GM18907 (cell line): ENCODE measurements at regions not wholly inside any gene's neighbourhood (a gene's known extent, or its start where the extent isn't known, plus 50 kb on each side); places are given as distances from the start of the nearest gene placed in this dataset.

Experiments used
- ATAC-seq: cut with Tn5 transposase; IDR thresholded peaks from one replicate; pipeline ENCODE4 v1.9.1; 2021; ENCODE audit warnings: mild to moderate bottlenecking, moderate library complexity; ENCODE audit not compliant: unreplicated experiment

DNA sequence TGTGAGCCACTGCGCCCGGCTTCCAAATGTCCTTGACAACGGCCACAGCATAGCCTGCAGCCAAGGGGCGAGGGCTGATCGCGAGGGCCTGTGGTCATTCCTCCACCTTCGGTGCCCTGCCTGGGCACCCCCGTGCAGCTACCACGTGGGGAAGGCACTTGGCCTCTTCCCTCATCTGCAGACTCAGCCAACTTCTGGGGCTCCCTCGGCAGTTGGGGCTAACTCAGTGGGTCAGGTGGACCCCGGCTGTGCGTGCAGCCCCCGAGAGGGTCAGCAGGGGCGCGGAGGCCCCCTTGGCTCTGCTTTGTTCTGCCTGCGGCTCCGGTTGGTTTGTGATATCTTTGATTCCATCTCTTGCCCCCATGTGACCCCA lies 52.9 kb upstream of the BHLHE23 start:
- ATAC-seq: no peak

GRCh38 chr20:63058696-63059335 lies 52.1 kb upstream of the BHLHE23 start:
- no peak for ATAC-seq

- no peak for ATAC-seq
Measured at GRCh38 chr20:63057171-63058117, 50.7 kb upstream of the BHLHE23 start.

GRCh38 chr20:63056236-63057170 lies 49.7 kb upstream of the BHLHE23 start:
- ATAC-seq: no peak
